CD4-positive, alpha-beta T cell treated with Interferon alpha-2 for 1 hour (primary cell): ENCODE measurements at regions not wholly inside any gene's neighbourhood (a gene's known extent, or its start where the extent isn't known, plus 50 kb on each side); places are given as distances from the start of the nearest gene placed in this dataset.
"Not testable (repeated sequence)": the region's sequence is repeated elsewhere in the genome, so short reads cannot be mapped to it uniquely, and the experiment has no call there.

Source experiments
- DNase-seq, 2 donors: peaks; one replicate each; pipeline ENCODE4 v3.0.0-alpha.2; 2020 to 2022

GRCh38 chr4:19286924-19287323 lies 964.8 kb upstream of the SLIT2 start:
- DNase-seq, result no peak

DNA sequence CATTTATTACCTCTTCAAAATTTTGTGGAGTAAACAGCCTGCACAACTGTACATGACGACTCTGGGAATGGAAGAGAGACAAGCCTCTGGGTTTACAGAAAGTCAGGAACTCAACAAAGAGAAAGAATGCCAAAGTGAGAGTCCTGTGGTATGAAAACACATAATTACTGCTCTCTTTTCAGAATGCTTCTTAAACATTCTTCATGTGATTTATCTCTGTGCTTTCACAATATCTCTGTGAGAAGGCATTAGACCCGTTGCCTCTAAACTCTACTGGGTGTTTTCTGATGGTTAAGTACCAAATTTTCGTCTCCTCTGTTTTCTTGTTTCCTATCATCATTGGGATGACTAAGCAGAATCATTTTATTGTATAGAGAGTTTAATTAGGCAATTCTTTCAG lies 966.6 kb upstream of the SLIT2 start:
- DNase-seq, result no peak

DNA sequence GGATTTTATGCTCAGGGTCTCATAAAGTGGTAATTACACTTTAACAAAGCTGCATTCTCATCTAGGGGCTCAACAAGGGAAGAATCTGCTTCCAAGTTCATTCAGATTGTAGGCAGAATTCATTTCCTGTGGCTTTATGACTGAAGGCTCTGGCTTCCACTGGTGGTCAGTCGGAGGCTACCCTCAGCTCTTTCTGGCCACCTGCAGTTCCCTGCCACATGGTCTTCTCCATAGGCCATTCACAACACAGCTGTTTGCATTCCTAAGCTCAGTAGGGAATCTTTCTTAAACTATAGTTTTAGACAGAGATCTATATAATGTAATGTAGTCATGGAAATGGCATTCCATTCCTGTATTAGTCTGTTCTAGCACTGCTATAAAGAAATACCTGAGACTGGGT lies 973.0 kb upstream of the SLIT2 start:
- no peak for DNase-seq

DNA sequence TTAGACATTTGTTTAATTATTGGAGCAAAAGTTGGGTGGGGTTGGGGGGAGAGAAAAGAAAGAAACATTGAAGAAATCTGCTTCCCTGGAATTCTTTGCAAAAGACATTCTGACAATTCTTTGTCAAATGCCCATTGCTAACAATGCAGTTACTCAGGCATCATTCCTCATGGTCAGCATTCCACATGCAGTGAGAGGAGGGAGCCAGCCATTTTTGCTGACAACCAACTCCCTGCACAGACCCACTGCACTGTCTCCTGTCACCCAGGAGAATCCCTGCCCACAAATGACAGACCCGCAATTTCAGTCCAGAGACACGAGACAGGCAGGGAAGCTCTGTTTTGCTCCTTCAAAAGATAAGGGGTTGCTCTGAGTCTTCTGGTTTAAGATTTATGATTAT lies 985.1 kb upstream of the SLIT2 start:
- no peak for DNase-seq

GRCh38 chr4:19262467-19262866 lies 989.2 kb upstream of the SLIT2 start:
- no peak for DNase-seq

DNA sequence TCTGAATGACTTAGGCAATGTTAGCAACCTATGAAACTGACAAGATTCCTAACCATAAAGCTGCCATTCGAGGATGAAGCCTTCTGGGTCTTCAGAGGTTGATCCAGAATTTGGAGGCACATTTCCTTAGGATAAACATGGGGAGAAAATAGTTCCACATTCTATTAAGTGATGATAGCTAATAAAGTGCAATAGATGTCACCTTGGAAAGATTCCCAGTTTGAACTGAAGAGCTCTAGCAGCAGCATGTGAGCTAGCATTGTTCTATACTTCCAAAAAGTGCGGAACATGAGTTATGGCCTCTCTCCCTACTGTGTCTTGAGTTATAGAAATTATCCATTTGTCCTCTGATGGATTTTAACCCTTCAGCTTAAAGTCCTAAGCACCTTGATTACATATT lies 991.4 kb upstream of the SLIT2 start:
- no peak for DNase-seq

DNA sequence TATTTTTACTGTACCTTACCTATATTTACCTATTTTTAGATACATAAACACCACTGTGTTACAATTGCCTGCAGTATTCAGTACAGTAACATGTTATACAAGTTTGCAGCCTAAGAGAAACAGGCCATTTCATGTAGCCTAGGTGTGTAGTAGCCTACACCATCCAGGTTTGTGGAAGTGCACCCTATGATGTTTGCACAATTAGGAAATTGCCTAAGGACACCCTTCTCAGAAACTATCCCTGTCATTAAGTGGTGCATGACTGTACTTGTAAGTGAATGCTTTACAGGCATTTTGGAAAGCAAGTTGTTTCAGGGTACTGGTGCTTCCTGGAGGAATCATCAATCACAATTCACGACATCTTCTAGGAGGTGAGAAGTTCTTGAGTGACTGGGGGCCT lies 991.8 kb upstream of the SLIT2 start:
- DNase-seq, result no peak

DNA sequence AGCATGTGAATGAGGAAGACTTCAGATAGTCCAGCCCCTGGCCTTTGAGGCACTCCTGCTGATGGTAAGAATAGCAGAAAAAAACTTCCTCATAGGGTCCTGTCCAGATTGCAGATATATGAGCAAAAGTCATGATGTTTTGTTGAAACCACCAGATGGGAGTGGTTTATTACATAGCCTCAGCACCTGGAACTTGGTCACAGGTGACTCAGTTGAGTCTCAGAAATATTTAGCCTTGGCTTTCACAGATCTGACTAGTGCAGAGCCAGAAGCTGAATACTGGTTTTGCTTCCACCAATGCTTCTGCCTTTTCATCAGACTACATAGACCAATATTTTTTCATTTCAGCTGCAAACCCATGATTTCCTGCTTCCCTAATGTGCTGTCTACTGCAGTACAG lies 994.9 kb upstream of the SLIT2 start:
- no peak for DNase-seq

DNA sequence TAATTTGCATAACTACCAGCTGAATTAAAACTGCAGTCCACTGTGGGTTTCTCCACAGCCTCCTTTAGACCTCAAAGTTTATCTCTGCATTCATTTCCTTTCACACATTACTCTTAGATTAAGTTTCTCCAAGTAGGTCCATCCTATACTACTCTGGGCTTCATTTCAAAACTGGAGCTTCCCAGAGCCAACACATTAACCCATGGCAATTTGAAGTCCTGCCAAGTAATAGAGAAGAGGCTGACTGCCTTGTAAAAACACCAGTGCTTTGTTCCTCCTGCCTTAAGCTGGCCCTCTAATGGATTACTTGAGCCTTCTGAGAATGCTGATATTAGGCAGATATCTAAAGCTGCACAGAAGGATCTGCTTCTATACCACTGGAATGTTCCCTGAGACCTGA lies 997.2 kb upstream of the SLIT2 start:
- DNase-seq, result no peak

DNA sequence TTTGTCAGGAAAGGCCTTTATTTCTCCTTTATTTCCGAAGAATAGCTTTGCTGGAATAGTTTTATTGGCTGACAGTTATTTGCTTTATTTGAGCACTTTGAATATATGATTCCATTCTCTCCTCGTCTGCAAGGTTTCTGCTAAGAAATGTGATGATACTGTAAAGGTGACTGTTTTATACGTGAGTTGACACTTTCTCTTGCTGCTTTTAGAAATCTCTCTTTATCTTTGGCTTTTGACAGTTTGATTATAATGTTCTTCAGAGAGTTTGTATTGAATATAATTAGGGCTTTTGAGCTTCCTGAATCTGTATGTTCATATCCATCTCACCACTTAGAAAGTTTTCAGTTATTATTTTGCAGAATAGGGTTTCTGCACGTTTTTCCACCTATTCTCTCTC lies 1003.7 kb upstream of the SLIT2 start:
- no peak for DNase-seq

DNA sequence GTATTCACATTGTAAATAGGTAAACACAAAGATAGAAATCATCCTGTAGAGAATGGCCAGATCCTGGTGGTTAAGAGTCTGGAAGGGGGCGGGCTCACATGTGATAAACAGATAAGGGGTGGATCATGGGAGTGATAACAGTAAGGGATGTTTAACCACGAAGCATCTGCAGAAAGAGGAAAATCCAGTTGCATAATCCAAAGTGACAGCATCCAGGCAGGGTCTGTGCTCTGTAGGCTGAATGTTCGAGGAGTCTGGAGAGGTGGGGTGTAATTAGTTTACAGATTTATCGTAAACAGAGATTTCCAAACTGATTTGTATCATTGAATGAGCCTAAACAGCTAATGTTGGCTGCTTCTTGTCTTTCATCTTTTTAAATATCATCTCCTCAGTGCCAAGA lies 1009.8 kb upstream of the SLIT2 start:
- no peak for DNase-seq

GRCh38 chr4:19239565-19239964 lies 1012.1 kb upstream of the SLIT2 start:
- DNase-seq, result no peak

GRCh38 chr4:19236473-19236872 lies 1015.2 kb upstream of the SLIT2 start:
- DNase-seq, result no peak

DNA sequence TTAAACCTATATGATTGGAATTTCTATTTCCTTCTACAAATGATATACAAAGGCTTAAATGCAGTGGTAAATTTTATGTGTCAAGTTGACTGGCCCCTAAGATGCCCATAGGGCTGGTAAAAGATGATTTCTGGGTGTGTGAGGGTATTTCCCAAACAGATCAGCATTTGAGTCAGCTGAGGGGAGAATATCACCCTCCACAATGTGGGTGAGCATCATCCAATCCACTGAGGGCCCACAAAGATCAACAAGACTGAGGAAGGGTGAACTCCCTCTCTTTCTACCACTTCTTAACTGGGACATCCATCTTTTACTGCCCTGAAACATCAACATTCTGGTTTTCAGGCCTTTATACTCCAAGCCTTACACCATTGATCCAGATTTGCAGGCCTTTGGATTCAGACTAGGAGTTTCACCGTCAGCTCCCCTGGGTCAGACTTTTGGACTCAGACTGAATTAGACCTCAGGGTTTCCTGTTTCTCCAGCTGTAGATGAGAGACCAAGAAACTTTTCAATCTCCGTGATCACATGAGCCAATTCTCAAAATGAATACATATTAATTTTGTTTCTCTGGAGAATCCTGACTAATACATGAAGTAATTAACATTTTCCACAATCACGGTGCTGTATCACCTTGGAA lies 1020.7 kb upstream of the SLIT2 start:
- DNase-seq, result no peak

GRCh38 chr4:19227701-19228100 lies 1024.0 kb upstream of the SLIT2 start:
- no peak for DNase-seq

DNA sequence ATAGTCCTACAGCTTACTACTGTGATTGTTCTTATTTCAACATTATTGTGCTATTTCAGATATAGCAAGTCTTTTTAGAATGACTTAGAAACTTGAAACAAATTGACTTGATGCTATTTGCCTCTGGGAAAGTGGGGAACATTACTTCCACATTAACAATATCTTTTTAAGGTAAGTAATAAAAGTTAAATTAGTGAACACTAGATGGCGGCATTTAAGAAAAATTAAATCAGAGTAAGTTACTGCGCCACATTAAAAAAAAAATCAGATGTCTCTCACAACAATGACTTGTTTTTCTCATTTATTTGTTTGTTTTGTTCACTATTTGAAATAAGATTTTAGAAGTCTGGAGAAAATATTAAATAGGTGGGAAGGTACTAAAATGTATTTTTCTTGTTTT lies 1026.9 kb upstream of the SLIT2 start:
- DNase-seq, result no peak

DNA sequence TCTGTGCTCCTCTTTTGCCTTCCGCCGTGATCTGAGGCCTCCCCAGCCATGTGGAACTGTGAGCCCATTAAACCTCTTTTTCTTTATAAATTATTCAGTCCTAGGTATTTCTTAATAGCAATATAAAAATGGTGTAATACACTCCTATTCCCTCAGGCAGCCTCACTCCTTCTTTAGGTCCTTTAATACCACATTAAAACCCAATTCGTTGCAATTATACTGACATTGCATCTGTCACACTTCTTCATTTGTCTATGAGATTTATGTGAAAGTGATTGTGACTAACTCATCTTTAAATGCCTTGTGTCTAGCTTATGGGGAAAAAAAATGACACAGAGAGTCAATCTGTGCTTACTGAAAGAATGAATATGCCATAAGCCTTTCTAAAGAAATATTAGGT lies 1035.2 kb upstream of the SLIT2 start:
- no peak for DNase-seq

DNA sequence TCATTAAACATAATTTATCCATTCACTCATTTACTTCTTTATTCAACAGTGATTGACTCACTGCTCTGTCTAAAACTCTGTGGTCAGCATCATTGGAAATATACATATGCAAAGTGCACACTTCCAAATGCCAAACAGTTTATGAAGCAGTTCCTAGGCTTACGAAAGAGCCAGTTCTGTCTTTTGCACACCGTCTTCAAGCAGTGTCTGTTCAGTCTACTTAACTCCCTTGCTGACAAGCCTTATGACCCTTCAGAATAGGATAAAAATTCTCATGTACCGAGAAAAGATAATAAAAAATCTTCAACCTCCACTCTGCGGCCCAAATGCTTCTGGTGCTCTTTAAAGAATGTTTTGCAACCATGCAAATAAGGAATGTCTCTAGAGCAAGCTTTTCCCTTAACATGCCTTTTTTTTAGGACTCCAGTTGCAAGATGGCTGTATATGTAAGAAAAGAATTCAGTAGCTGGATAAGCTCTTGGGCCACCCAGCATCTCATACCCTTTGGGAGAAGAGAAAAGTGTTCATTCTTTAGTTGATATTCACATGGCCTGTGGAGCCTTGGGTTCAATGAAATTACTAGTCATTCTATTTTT lies 1037.0 kb upstream of the SLIT2 start:
- no peak for DNase-seq

- no peak for DNase-seq
Measured at GRCh38 chr4:19213388-19213787, 1038.3 kb upstream of the SLIT2 start.

- DNase-seq, result no peak
Measured at GRCh38 chr4:19205853-19206252, 1045.9 kb upstream of the SLIT2 start.

- DNase-seq, result not testable (repeated sequence)
Measured at GRCh38 chr4:19197838-19198237, 1053.9 kb upstream of the SLIT2 start.

DNA sequence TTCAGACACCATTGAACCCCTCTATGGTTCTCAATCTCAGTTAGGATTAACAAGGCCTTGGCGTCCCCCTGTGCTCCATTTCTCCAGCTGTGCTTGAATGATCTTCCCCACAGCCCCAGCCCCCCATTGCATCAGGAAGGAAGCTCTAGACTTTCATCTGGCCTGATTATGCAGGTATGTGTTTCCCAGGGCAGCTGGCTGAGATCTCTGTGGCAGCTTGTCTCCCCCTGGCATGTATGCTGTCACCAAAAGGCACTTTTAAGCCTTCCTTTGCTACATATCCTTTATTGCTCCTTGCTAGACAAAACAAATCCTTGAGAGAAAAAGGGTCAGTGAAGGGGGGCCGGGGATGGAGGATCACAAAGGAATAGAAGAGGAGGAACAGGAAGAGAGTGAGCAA lies 1056.0 kb upstream of the SLIT2 start:
- DNase-seq, result no peak

GRCh38 chr4:19194672-19195071 lies 1057.0 kb upstream of the SLIT2 start:
- DNase-seq, result no peak

- DNase-seq, result no peak
Measured at GRCh38 chr4:19193274-19193981, 1058.3 kb upstream of the SLIT2 start.
